ENCODE measurements at regions not wholly inside any gene's neighbourhood (a gene's known extent, or its start where the extent isn't known, plus 50 kb on each side); places are given as distances from the start of the nearest gene placed in this dataset.

DNA sequence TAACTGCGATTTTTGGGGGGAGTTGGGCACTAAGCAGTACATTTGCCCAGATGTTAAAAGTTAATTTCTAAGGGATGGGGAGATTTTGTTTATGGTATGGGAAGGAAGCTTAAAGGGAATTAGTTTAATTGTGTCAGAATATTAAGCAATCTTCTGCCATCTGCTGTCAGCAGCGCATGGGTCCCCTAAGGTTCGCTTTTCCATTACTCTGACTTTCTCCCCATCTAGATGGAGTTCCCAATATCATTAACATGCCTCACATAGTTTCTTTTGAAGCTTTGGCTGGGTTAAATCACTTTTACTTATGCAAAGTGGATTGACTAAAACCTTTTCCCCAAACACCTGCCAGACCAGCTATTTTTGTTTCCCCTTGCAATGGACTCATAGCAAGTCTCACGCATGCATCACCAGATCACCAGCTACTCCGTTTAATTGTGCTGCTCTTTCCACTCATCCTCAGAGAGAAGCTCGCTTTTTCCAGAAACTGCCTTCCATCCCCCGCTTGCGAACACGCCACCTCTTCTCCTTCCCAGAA lies 172.7 kb downstream of the FAT3 start:
- H3K27ac ChIP-seq (ENCODE audit: low read length) = no peak overlapping the region
- H3K27me3 ChIP-seq (ENCODE audit: insufficient read depth, low read depth, low read length) = no peaks in the 10 kb centered on the region
- no peak overlapping the region for H3K4me2 ChIP-seq (ENCODE audit: low read length)
- no peak overlapping the region for H3K4me3 ChIP-seq (ENCODE audit: low read length)
- no peaks in the 10 kb centered on the region for H3K36me3 ChIP-seq (ENCODE audit: insufficient read depth, low read length)
- no peaks in the 10 kb centered on the region for H3F3A ChIP-seq (ENCODE audit: insufficient read depth, low read length, poor library complexity, severe bottlenecking)
- H2AFZ ChIP-seq (ENCODE audit: low read depth, low read length) = no peak overlapping the region
- H3K9me2 ChIP-seq (ENCODE audit: insufficient read depth, low read length) = no peaks in the 10 kb centered on the region
- H3K9me3 ChIP-seq (ENCODE audit: low read length) = no peaks in the 10 kb centered on the region
- H4K20me1 ChIP-seq (ENCODE audit: insufficient read depth) = no peaks in the 10 kb centered on the region
- no peak overlapping the region for H3K9ac ChIP-seq (ENCODE audit: low read length)
- TF ChIP-seq RAD21 (conservative IDR thresholded peaks at IDR 0.05) = no peak
- TF ChIP-seq, protein P1, sequence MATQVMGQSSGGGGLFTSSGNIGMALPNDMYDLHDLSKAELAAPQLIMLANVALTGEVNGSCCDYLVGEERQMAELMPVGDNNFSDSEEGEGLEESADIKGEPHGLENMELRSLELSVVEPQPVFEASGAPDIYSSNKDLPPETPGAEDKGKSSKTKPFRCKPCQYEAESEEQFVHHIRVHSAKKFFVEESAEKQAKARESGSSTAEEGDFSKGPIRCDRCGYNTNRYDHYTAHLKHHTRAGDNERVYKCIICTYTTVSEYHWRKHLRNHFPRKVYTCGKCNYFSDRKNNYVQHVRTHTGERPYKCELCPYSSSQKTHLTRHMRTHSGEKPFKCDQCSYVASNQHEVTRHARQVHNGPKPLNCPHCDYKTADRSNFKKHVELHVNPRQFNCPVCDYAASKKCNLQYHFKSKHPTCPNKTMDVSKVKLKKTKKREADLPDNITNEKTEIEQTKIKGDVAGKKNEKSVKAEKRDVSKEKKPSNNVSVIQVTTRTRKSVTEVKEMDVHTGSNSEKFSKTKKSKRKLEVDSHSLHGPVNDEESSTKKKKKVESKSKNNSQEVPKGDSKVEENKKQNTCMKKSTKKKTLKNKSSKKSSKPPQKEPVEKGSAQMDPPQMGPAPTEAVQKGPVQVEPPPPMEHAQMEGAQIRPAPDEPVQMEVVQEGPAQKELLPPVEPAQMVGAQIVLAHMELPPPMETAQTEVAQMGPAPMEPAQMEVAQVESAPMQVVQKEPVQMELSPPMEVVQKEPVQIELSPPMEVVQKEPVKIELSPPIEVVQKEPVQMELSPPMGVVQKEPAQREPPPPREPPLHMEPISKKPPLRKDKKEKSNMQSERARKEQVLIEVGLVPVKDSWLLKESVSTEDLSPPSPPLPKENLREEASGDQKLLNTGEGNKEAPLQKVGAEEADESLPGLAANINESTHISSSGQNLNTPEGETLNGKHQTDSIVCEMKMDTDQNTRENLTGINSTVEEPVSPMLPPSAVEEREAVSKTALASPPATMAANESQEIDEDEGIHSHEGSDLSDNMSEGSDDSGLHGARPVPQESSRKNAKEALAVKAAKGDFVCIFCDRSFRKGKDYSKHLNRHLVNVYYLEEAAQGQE (IDR thresholded peaks at IDR 0.05; ENCODE audit: borderline replicate concordance) = no peak
- no peak for TF ChIP-seq MXI1 (conservative IDR thresholded peaks at IDR 0.05; ENCODE audit: poor library complexity, severe bottlenecking)
- no peak for TF ChIP-seq EP300 (conservative IDR thresholded peaks at IDR 0.05; ENCODE audit: poor library complexity, severe bottlenecking)
- peaks cover 13% of the 10 kb centered on the region for H3K79me2 ChIP-seq (replicated peaks; ENCODE audit: insufficient read depth, low read length)

DNA sequence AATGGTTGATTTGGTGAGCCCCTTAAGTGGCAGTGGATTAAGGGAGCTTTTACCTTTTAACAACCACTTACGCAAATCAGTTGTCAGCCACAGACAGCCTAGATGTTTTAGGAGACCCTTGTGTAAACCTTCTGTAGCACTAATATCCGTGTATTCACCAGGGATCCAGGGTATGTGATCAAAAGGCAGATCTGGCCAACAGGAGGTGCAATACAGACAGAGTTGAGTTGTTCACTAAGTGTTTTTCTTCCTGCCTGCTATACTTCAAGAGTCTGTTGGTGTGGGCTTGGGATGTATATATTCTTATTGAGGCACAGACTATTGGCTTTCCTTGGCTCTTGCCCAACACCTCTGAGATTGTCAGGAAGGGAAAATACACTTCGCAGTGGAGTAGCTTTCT lies 175.1 kb downstream of the FAT3 start:
- Histone ChIP-seq H3K4me3 (ENCODE audit: low read length) (no peak overlapping the region), H3F3A (ENCODE audit: insufficient read depth, low read length, poor library complexity, severe bottlenecking) (no peaks in the 10 kb centered on the region), H3K27me3 (ENCODE audit: insufficient read depth, low read depth, low read length) (no peaks in the 10 kb centered on the region), H2AFZ (ENCODE audit: low read depth, low read length) (no peak overlapping the region), H3K27ac (ENCODE audit: low read length) (no peak overlapping the region), H4K20me1 (ENCODE audit: insufficient read depth) (no peaks in the 10 kb centered on the region), H3K9me3 (ENCODE audit: low read length) (no peaks in the 10 kb centered on the region), H3K9me2 (ENCODE audit: insufficient read depth, low read length) (no peaks in the 10 kb centered on the region), H3K36me3 (ENCODE audit: insufficient read depth, low read length) (no peaks in the 10 kb centered on the region), H3K4me2 (ENCODE audit: low read length) (no peak overlapping the region), H3K9ac (ENCODE audit: low read length) (no peak overlapping the region), H3K79me2 (replicated peaks; ENCODE audit: insufficient read depth, low read length) (peaks cover 3% of the 10 kb centered on the region)
- no peak for TF ChIP-seq SMC3 (conservative IDR thresholded peaks at IDR 0.05; ENCODE audit: poor library complexity)
- TF ChIP-seq MXI1 (conservative IDR thresholded peaks at IDR 0.05; ENCODE audit: poor library complexity, severe bottlenecking) = no peak
- TF ChIP-seq EP300 (conservative IDR thresholded peaks at IDR 0.05; ENCODE audit: poor library complexity, severe bottlenecking) = no peak
- no peak for TF ChIP-seq POLR2AphosphoS5 (IDR thresholded peaks at IDR 0.05)
- TF ChIP-seq, protein P1 (IDR thresholded peaks at IDR 0.05; ENCODE audit: borderline replicate concordance) = no peak
- no peak for TF ChIP-seq RAD21 (conservative IDR thresholded peaks at IDR 0.05)
- TF ChIP-seq TAF1 (IDR thresholded peaks at IDR 0.05; ENCODE audit: low read depth) = no peak
- TF ChIP-seq EZH2 (IDR thresholded peaks at IDR 0.05; ENCODE audit: borderline replicate concordance, insufficient read depth, low read length, poor library complexity, severe bottlenecking) = no peak
- TF ChIP-seq, protein P2, sequence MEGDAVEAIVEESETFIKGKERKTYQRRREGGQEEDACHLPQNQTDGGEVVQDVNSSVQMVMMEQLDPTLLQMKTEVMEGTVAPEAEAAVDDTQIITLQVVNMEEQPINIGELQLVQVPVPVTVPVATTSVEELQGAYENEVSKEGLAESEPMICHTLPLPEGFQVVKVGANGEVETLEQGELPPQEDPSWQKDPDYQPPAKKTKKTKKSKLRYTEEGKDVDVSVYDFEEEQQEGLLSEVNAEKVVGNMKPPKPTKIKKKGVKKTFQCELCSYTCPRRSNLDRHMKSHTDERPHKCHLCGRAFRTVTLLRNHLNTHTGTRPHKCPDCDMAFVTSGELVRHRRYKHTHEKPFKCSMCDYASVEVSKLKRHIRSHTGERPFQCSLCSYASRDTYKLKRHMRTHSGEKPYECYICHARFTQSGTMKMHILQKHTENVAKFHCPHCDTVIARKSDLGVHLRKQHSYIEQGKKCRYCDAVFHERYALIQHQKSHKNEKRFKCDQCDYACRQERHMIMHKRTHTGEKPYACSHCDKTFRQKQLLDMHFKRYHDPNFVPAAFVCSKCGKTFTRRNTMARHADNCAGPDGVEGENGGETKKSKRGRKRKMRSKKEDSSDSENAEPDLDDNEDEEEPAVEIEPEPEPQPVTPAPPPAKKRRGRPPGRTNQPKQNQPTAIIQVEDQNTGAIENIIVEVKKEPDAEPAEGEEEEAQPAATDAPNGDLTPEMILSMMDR (IDR thresholded peaks at IDR 0.05; ENCODE audit: poor library complexity, severe bottlenecking) = no peak

Measured in neural cell (in vitro differentiated cells).